Mesendoderm (in vitro differentiated cells): ENCODE measurements at regions not wholly inside any gene's neighbourhood (a gene's known extent, or its start where the extent isn't known, plus 50 kb on each side); places are given as distances from the start of the nearest gene placed in this dataset.

Experiments
- DNase-seq: peaks from one replicate; pipeline ENCODE4 v3.0.0; 2013
- H2AK5ac ChIP-seq: 2 replicates; pipeline ENCODE4 v1.6.1; 2013; ENCODE audit warnings: low read length, inconsistent platforms
- H2BK120ac ChIP-seq: 2 replicates; pipeline ENCODE4 v1.6.1; 2013; ENCODE audit warnings: low read depth, mild to moderate bottlenecking, low read length, moderate library complexity, mixed read lengths
- H2BK15ac ChIP-seq: replicated peaks from 2 replicates; pipeline ENCODE4 v1.6.1; 2013; ENCODE audit warnings: low read depth, mild to moderate bottlenecking, moderate library complexity
- H2BK5ac ChIP-seq: 2 replicates; pipeline ENCODE4 v1.6.1; 2013; ENCODE audit warnings: low read length, inconsistent platforms
- H3K18ac ChIP-seq: 2 replicates; pipeline ENCODE4 v1.6.1; 2013; ENCODE audit warnings: mild to moderate bottlenecking, low read length, mixed read lengths
- H3K23ac ChIP-seq: one replicate; pipeline ENCODE4 v1.6.1; 2013; ENCODE audit warnings: low read length
- H3K27ac ChIP-seq: 2 replicates; pipeline ENCODE4 v1.5.1; 2013; ENCODE audit warnings: low read depth, mild to moderate bottlenecking, inconsistent platforms, low read length, moderate library complexity
- H3K27me3 ChIP-seq: 2 replicates; pipeline ENCODE4 v1.6.1; 2013; ENCODE audit warnings: low read length, control low read depth, mild to moderate bottlenecking, inconsistent platforms; ENCODE audit not compliant: insufficient read depth, poor library complexity
- H3K36me3 ChIP-seq: 2 replicates; pipeline ENCODE4 v1.6.1; 2013; ENCODE audit warnings: low read length, inconsistent platforms; ENCODE audit not compliant: control insufficient read depth, insufficient read depth
- H3K4ac ChIP-seq: one replicate; pipeline ENCODE4 v1.6.1; 2013; ENCODE audit warnings: low read depth, mild to moderate bottlenecking, low read length, moderate library complexity
- H3K4me1 ChIP-seq: 2 replicates; pipeline ENCODE4 v1.6.1; 2013; ENCODE audit warnings: low read depth, low read length, inconsistent platforms; ENCODE audit not compliant: control insufficient read depth
- H3K4me2 ChIP-seq: 2 replicates; pipeline ENCODE4 v1.6.1; 2013; ENCODE audit warnings: low read length
- H3K4me3 ChIP-seq: 2 replicates; pipeline ENCODE4 v1.5.1; 2013; ENCODE audit warnings: mild to moderate bottlenecking, low read length
- H3K56ac ChIP-seq: one replicate; pipeline ENCODE4 v1.6.1; 2013; ENCODE audit warnings: low read length
- H3K79me1 ChIP-seq: 2 replicates; pipeline ENCODE4 v1.6.1; 2013; ENCODE audit warnings: low read length, inconsistent platforms
- H3K79me2 ChIP-seq: 2 replicates; pipeline ENCODE4 v1.6.1; 2013; ENCODE audit warnings: mild to moderate bottlenecking, low read length; ENCODE audit not compliant: control insufficient read depth, insufficient read depth
- H3K9ac ChIP-seq: 2 replicates; pipeline ENCODE4 v1.6.1; 2013; ENCODE audit warnings: low read length, inconsistent platforms
- H4K5ac ChIP-seq: one replicate; pipeline ENCODE4 v1.6.1; 2013; ENCODE audit warnings: low read length
- H4K8ac ChIP-seq: one replicate; pipeline ENCODE4 v1.6.1; 2013; ENCODE audit warnings: low read depth, mild to moderate bottlenecking, control low read depth, low read length, moderate library complexity
- WGBS: extraction: QIAGEN DNeasy Blood & Tissue Kit; methylation state at CpG from one replicate; pipeline ENCODE4 v1.1.7; 2013; ENCODE audit warnings: low lambda C conversion rate, missing lambda C conversion rate; ENCODE audit not compliant: insufficient coverage; ENCODE audit errors: extremely low coverage; 5-methylcytosine and 5-hydroxymethylcytosine counted together

- Histone ChIP-seq H4K5ac (no peak overlapping the region), H3K27ac (no peak overlapping the region), H2BK15ac (no peak overlapping the region), H3K4me3 (no peak overlapping the region), H3K56ac (no peak overlapping the region), H2BK120ac (no peak overlapping the region), H3K23ac (no peak overlapping the region), H4K8ac (no peak overlapping the region), H3K27me3 (no peaks in the 10 kb centered on the region), H3K4me1 (peaks cover under 1% of the 10 kb centered on the region), H3K18ac (no peak overlapping the region), H3K9ac (no peak overlapping the region), H2BK5ac (no peak overlapping the region), H3K36me3 (no peaks in the 10 kb centered on the region), H3K4me2 (no peak overlapping the region), H3K4ac (no peak overlapping the region), H2AK5ac (no peak overlapping the region), H3K79me1 (no peaks in the 10 kb centered on the region), H3K79me2 (no peaks in the 10 kb centered on the region)
- WGBS: no CpG with 5 or more reads among the region's 5 CpGs
- DNase-seq: peak; percentile 69
Measured at GRCh38 chr16:9378876-9379275, 287.4 kb downstream of the HAPSTR1 start.

- Histone ChIP-seq H4K5ac (no peak overlapping the region), H3K4me1 (no peaks in the 10 kb centered on the region), H3K9ac (no peak overlapping the region), H3K27me3 (no peaks in the 10 kb centered on the region), H3K4me2 (no peak overlapping the region), H2BK5ac (no peak overlapping the region), H2AK5ac (no peak overlapping the region), H3K23ac (no peak overlapping the region), H4K8ac (no peak overlapping the region), H3K79me1 (no peaks in the 10 kb centered on the region), H2BK15ac (no peak overlapping the region), H3K56ac (no peak overlapping the region), H3K36me3 (no peaks in the 10 kb centered on the region), H3K18ac (no peak overlapping the region), H3K4me3 (no peak overlapping the region), H2BK120ac (no peak overlapping the region), H3K27ac (no peak overlapping the region), H3K4ac (no peak overlapping the region), H3K79me2 (no peaks in the 10 kb centered on the region)
- no peak for DNase-seq
- WGBS: no CpG with 5 or more reads among the region's 3 CpGs
Measured at GRCh38 chr16:9380221-9380620, 288.8 kb downstream of the HAPSTR1 start.

GRCh38 chr16:9381399-9381798, 290.0 kb downstream of the HAPSTR1 start:
- H2BK120ac ChIP-seq: no peak overlapping the region
- WGBS: no CpG with 5 or more reads among the region's 6 CpGs
- no peak overlapping the region for H3K4ac ChIP-seq
- H3K27me3 ChIP-seq: no peaks in the 10 kb centered on the region
- H4K5ac ChIP-seq: no peak overlapping the region
- no peak overlapping the region for H4K8ac ChIP-seq
- no peaks in the 10 kb centered on the region for H3K4me1 ChIP-seq
- H2AK5ac ChIP-seq: no peak overlapping the region
- no peak overlapping the region for H3K27ac ChIP-seq
- H3K79me1 ChIP-seq: no peaks in the 10 kb centered on the region
- no peaks in the 10 kb centered on the region for H3K36me3 ChIP-seq
- no peak overlapping the region for H3K18ac ChIP-seq
- H3K4me2 ChIP-seq: no peak overlapping the region
- H3K4me3 ChIP-seq: no peak overlapping the region
- H2BK5ac ChIP-seq: no peak overlapping the region
- no peak overlapping the region for H3K56ac ChIP-seq
- H3K9ac ChIP-seq: no peak overlapping the region
- no peak overlapping the region for H2BK15ac ChIP-seq
- H3K79me2 ChIP-seq: no peaks in the 10 kb centered on the region
- no peak for DNase-seq
- H3K23ac ChIP-seq: no peak overlapping the region

GRCh38 chr16:9381905-9382304, 290.5 kb downstream of the HAPSTR1 start:
- Histone ChIP-seq H3K4ac (no peak overlapping the region), H3K4me1 (no peaks in the 10 kb centered on the region), H3K79me2 (no peaks in the 10 kb centered on the region), H3K56ac (no peak overlapping the region), H3K27ac (no peak overlapping the region), H4K5ac (no peak overlapping the region), H3K36me3 (no peaks in the 10 kb centered on the region), H3K18ac (no peak overlapping the region), H2BK120ac (no peak overlapping the region), H4K8ac (no peak overlapping the region), H3K27me3 (no peaks in the 10 kb centered on the region), H2AK5ac (no peak overlapping the region), H3K79me1 (no peaks in the 10 kb centered on the region), H2BK5ac (no peak overlapping the region), H3K4me2 (no peak overlapping the region), H3K9ac (no peak overlapping the region), H3K23ac (no peak overlapping the region), H3K4me3 (no peak overlapping the region), H2BK15ac (no peak overlapping the region)
- no peak for DNase-seq
- WGBS: no CpG with 5 or more reads among the region's 4 CpGs

GRCh38 chr16:9383281-9383680, 291.8 kb downstream of the HAPSTR1 start:
- H4K5ac ChIP-seq: no peak overlapping the region
- no peak overlapping the region for H3K9ac ChIP-seq
- no peaks in the 10 kb centered on the region for H3K27me3 ChIP-seq
- no peak overlapping the region for H2BK15ac ChIP-seq
- H3K4me1 ChIP-seq: no peaks in the 10 kb centered on the region
- H2BK5ac ChIP-seq: no peak overlapping the region
- H3K36me3 ChIP-seq: no peaks in the 10 kb centered on the region
- no peaks in the 10 kb centered on the region for H3K79me2 ChIP-seq
- no CpG with 5 or more reads among the region's 3 CpGs for WGBS
- no peak for DNase-seq
- H3K23ac ChIP-seq: no peak overlapping the region
- no peak overlapping the region for H3K27ac ChIP-seq
- H3K18ac ChIP-seq: no peak overlapping the region
- no peak overlapping the region for H4K8ac ChIP-seq
- no peaks in the 10 kb centered on the region for H3K79me1 ChIP-seq
- no peak overlapping the region for H2AK5ac ChIP-seq
- no peak overlapping the region for H3K4me3 ChIP-seq
- H3K4ac ChIP-seq: no peak overlapping the region
- H3K56ac ChIP-seq: no peak overlapping the region
- H2BK120ac ChIP-seq: no peak overlapping the region
- H3K4me2 ChIP-seq: no peak overlapping the region

GRCh38 chr16:9384141-9384540, 292.7 kb downstream of the HAPSTR1 start:
- Histone ChIP-seq H3K36me3 (no peaks in the 10 kb centered on the region), H4K8ac (no peak overlapping the region), H2BK120ac (no peak overlapping the region), H2BK5ac (no peak overlapping the region), H3K79me2 (no peaks in the 10 kb centered on the region), H3K23ac (no peak overlapping the region), H2AK5ac (no peak overlapping the region), H3K4ac (no peak overlapping the region), H3K79me1 (no peaks in the 10 kb centered on the region), H3K4me1 (no peaks in the 10 kb centered on the region), H3K4me2 (no peak overlapping the region), H4K5ac (no peak overlapping the region), H3K9ac (no peak overlapping the region), H3K27me3 (no peaks in the 10 kb centered on the region), H3K56ac (no peak overlapping the region), H3K18ac (no peak overlapping the region), H3K27ac (no peak overlapping the region), H3K4me3 (no peak overlapping the region), H2BK15ac (no peak overlapping the region)
- DNase-seq: no peak
- WGBS: no CpG with 5 or more reads among the region's 4 CpGs
